22Rv1 (cell line): ENCODE measurements at regions not wholly inside any gene's neighbourhood (a gene's known extent, or its start where the extent isn't known, plus 50 kb on each side); places are given as distances from the start of the nearest gene placed in this dataset.

Experiments used
- H3K27ac ChIP-seq: fragments of 450-650 bp; 2 replicates; pipeline ENCODE4 v1.5.1; 2017
- ZFX ChIP-seq: fragments of 450-650 bp; IDR thresholded peaks from 2 replicates; pipeline ENCODE4 v1.6.1; 2017; ENCODE audit warnings: antibody characterized with exemption, borderline replicate concordance
- TF ChIP-seq, protein P1 (sequence below): fragments of 450-650 bp; IDR thresholded peaks from 2 replicates; pipeline ENCODE4 v1.5.1; 2017; ENCODE audit warnings: mild to moderate bottlenecking

DNA sequence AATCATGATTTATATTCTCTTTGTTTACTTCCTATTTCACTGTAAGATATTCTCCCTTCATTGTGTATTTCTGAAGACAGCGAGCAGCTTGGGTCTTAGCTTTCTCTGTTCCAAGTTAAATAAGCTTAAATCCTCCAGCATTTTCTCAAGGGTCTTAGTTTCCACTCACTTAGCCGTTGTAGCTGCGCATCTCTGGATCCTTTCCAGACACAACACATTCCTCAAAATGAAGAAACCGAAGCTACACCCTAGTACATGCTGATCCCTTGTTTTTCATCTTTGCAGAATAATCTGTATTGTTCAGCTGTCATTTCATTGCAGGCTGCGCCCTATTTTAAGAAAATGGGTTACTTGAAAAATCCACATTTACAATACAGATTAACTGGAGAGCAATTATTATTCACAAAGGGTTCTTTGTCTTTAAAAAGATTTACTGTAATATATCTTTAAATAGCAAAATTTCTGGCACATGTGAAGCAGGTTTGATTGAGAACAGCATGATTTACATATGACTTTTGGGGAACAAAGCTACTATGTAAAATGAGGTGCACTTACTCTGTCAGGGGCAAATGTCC, 375.8 kb downstream of the QKI start:
- no peak overlapping the region for H3K27ac ChIP-seq
- TF ChIP-seq ZFX: no peak
- TF ChIP-seq, protein P1, sequence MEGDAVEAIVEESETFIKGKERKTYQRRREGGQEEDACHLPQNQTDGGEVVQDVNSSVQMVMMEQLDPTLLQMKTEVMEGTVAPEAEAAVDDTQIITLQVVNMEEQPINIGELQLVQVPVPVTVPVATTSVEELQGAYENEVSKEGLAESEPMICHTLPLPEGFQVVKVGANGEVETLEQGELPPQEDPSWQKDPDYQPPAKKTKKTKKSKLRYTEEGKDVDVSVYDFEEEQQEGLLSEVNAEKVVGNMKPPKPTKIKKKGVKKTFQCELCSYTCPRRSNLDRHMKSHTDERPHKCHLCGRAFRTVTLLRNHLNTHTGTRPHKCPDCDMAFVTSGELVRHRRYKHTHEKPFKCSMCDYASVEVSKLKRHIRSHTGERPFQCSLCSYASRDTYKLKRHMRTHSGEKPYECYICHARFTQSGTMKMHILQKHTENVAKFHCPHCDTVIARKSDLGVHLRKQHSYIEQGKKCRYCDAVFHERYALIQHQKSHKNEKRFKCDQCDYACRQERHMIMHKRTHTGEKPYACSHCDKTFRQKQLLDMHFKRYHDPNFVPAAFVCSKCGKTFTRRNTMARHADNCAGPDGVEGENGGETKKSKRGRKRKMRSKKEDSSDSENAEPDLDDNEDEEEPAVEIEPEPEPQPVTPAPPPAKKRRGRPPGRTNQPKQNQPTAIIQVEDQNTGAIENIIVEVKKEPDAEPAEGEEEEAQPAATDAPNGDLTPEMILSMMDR: no peak

DNA sequence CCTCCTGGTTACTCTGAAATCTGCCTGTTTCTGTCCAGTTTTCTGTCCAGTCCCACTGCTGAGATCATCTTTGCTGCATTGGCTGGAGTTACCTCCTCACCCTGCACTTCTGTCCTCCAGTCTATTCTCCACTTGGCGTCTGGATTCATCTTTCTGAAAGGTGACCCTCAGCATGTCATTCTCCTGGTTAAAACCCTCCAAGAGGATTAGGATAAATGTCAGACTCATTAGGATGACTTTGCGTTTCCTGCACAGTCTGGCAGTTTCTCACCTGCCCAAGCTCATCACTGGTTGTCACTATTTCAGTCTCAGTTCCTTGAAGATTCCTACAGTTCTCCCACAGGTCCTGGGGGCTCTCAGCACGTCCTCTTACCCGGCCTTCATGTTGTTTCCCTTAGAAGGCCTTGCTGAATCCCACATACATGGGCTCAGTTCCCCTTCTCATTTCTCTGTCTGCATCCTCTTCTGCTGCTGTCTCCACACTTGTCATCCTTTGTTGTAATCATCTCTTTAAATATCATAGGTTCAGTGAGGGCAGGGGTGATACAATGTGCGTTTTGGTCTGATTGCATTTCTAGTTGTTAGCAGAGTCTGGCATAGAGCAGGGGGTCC, 374.8 kb downstream of the QKI start:
- H3K27ac ChIP-seq: no peak overlapping the region
- TF ChIP-seq, protein P1: no peak
- TF ChIP-seq ZFX: no peak

DNA sequence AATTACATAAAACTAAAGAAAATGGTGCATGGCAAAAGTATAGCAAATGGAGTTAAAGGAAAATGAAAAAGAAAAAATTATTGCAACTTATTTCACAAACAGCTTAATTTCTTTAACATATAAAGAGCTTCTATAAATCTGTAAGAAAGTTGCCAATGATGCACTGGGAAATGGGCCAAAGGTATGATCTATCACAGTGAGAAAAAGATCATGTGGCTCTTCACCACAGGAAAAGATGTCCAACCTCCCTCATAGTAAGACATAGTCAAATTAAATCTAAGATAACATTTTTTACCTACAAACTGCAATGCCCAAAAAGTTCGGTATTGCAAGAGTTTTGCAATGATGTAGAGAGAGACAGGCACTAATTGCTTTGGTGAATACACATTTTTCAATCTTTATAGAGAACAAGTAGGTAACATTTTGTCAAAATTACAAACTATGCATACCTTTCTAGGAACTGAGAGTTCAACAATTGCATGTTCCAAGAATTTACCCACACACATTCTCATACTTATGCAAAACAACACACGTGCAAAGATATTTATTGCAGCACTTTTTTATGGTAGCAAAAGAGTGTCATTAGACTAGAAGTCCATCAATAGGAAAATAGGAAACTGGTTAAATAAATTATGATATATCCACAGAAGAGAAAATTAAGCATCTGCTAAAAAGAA, 372.6 kb downstream of the QKI start:
- no peak overlapping the region for H3K27ac ChIP-seq

DNA sequence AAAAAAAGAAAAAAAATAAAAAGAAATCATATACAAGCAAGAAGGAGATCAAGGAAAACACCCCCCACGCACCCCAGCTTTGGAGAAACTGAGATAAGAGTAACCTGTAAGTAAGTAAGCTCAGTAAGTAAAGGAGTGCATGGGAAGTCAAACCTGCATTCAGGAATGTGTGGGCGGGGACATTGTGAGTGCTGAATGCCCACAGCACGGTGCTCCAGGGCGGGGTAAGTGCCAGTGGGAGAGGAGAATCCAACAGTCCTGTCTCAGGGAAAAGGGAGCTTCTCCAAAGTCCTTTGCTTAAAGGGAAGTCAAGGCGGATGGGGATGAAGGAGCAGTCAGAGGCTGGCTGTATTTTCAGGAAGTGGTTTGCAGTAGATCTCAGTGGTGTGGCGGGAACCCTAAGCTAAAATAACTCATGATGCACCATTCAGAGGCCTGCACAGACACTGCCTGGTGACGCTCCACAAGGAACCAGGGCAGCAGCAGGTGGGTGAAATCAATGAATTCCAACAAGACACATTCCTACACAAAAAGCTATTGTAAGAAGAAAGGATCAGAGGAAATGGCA, 368.0 kb downstream of the QKI start:
- TF ChIP-seq ZFX: no peak
- TF ChIP-seq, protein P1: no peak
- H3K27ac ChIP-seq: no peak overlapping the region

More for the DNA sequence above, 372.6 kb downstream of the QKI start:
- no peak for TF ChIP-seq ZFX
- TF ChIP-seq, protein P1: no peak

DNA sequence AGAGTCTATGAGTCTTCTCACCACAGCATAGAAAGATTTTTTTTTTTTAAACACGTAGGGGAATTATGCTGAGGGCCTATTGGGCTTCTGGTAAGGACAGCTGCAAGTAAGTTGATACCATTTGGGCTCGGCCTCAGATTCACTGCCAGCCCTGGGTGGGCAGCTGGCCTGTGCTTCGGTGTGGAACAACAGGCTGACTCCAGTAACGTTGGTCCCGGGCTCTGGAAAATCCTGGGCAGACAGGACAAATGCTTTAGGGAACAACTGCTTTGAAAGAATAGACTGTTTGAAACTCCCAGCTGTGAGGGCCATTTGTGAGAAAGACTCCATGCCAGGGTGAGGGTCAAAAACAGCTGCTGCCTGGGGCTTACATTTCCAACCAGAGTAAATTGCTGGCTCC, 366.5 kb downstream of the QKI start:
- TF ChIP-seq, protein P1: no peak
- TF ChIP-seq ZFX: no peak
- no peak overlapping the region for H3K27ac ChIP-seq

DNA sequence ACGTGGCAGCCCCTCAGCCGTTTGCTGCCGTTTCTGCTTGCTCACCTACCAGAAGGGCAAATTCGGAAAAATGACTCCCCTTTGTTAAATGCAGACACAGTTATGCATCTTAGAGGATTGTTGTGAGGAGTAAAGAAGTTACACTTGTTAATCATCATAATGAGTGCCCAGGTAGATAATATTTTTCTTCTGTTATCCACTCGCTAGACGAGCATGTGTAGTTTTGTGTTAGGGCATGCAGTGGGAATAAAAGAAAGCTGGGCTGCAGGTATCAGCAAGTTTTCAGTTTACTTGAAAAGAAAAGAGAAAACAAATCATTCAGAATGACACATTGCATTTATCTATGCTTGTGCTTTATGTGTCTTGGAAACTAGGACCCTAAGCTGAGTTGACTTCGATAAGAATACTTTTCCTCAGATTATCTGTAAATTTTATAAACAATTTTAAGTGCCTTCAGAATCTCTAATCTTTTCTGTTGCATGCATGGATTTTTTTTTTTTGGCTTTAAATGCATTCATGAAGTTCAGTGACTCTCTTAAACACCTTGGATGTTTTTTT, 365.3 kb downstream of the QKI start:
- TF ChIP-seq, protein P1: no peak
- TF ChIP-seq ZFX: no peak
- H3K27ac ChIP-seq: no peak overlapping the region
